ENCODE measurements at regions not wholly inside any gene's neighbourhood (a gene's known extent, or its start where the extent isn't known, plus 50 kb on each side); places are given as distances from the start of the nearest gene placed in this dataset.

- no peak for DNase-seq (ENCODE audit: low read depth)
These were observed 133.8 kb upstream of the NT5C1B start for GRCh38 chr2:18723219-18723618.

DNA sequence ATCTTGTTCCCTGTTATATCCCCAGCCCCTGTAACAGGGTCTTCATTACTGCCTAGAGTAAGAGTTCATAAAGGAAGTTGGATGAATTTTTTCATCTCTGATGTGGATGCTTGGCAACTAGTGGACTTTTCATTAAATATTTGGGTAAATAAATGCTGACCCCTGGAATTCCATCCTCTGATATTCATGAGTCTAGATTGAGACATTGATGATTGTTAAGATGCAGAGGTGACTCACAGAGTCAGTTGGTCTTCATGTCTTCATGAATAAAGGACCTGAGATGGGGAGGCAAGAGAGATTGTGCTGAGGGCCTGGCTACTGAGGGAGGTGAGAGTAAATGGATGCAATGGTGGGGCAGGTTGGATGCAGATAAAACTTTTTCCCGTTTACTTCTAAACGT, 132.7 kb upstream of the NT5C1B start:
- DNase-seq (ENCODE audit: low read depth): no peak

GRCh38 chr2:18721038-18721922, 131.9 kb upstream of the NT5C1B start:
- no peak for DNase-seq (ENCODE audit: low read depth)

GRCh38 chr2:18719978-18720775, 130.8 kb upstream of the NT5C1B start:
- DNase-seq (ENCODE audit: low read depth): no peak

DNA sequence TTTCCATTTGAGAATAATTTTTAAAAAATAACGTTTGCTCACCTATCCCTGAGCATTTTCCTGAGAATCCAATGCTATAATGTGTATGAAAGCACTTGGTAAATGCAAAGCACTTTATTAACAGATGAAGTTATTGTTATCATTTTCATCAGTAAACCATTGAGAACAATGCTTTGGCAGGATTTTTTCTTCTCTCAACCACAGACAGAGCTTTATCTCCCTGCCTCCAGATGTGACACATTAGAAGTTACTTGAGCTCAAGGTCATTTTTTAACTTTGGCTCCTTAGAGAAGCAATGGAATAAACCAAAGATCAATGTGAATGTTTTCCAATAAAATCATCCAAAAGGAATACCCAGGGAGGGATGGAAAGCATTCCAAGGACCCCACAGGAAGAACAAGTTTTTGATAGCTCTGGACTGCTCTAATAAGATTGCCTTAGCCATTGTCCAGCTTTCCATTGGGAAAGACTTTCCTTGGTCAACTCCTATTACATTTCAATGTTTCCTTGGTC, 118.9 kb upstream of the NT5C1B start:
- DNase-seq (ENCODE audit: low read depth): no peak

- DNase-seq (ENCODE audit: low read depth): no peak
These were observed 116.6 kb upstream of the NT5C1B start for GRCh38 chr2:18706001-18706400.

DNA sequence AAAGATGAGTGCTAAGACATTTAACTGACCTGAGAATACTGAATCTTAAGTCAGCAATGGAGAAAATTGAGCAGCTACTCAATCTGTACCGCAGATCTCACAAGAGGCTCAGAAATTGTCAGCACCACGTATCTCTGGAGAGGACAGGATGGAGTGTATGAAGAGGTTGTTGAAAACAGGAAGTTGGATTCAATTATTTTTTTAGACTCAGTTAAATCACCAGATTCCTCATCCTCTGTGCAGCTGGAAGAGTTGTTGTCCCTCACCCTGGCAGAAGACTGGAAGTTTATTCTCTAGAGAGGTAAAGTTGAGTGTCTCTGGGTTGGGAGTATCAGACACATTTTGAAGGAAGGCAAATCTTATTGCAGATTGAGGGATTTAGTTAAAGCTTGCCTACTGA, 114.9 kb upstream of the NT5C1B start:
- DNase-seq (ENCODE audit: low read depth): no peak

- no peak for DNase-seq (ENCODE audit: low read depth)
These were observed 114.2 kb upstream of the NT5C1B start for GRCh38 chr2:18703555-18703954.

- no peak for DNase-seq (ENCODE audit: low read depth)
These were observed 112.6 kb upstream of the NT5C1B start for GRCh38 chr2:18701981-18702380.

GRCh38 chr2:18701546-18701945, 112.2 kb upstream of the NT5C1B start:
- DNase-seq (ENCODE audit: low read depth): no peak

DNA sequence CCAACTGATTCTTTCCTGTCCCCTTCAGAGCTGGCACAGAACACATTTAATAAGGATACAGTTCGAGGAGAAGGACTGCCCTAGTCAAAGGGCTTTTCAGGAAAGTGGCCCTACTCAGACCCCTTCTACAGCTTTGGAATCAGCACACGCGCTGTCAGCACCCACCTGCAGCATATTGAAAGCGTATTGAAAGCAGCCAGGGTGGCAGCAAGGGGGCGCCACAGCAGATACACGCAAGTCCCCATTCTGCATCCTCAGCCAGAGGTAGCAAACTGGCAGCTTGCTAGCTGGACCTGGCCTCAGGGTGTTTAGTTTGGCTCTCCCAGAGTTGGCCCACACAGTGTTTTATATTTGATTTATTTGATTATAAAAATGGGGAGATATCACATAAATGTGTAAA, 101.0 kb upstream of the NT5C1B start:
- no peak for DNase-seq (ENCODE audit: low read depth)

- DNase-seq (ENCODE audit: low read depth): no peak
These were observed 95.1 kb upstream of the NT5C1B start for GRCh38 chr2:18684206-18685038.

DNA sequence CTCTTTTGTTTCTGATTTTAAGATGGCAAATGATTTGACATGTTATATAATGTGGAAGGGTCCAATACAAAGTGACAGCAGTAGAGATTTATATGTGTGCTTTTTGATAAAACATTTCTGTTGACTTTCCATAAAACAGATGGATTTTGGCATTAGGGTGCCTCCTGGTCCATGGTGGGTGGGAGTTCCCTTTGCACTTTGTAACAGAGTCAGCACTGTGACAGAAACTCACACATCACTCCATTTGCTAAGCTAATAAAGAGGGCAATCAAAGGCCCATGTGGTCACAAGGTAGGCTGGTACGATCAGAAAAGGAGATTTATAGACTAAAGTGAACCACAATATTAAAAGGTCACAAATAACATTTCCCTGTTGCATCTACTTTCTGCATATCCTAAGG, 93.3 kb upstream of the NT5C1B start:
- no peak for DNase-seq (ENCODE audit: low read depth)

GRCh38 chr2:18677280-18677679, 87.9 kb upstream of the NT5C1B start:
- no peak for DNase-seq (ENCODE audit: low read depth)

- no peak for DNase-seq (ENCODE audit: low read depth)
These were observed 84.9 kb upstream of the NT5C1B start for GRCh38 chr2:18674309-18674708.

- DNase-seq (ENCODE audit: low read depth): no peak
These were observed 82.0 kb upstream of the NT5C1B start for GRCh38 chr2:18671363-18671762.

DNA sequence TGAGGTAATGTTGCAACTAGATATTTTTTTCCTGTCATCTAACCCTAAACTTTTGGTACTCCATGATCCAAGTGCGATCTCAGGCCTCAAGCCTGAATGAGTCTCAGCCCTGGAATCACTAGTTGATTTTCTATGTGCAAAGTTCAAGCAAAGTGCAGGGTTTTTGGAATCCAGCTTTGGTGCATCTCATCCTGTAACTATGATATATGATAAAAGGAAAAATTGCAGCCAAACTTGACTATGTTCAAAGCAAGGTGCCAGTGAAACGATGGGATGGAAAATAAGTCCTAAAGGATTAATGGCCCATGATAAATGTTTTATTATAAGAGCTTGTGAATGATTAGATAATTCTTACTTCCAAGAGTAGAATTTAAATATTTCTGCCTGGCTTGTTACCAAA, 78.9 kb upstream of the NT5C1B start:
- DNase-seq (ENCODE audit: low read depth): no peak

DNA sequence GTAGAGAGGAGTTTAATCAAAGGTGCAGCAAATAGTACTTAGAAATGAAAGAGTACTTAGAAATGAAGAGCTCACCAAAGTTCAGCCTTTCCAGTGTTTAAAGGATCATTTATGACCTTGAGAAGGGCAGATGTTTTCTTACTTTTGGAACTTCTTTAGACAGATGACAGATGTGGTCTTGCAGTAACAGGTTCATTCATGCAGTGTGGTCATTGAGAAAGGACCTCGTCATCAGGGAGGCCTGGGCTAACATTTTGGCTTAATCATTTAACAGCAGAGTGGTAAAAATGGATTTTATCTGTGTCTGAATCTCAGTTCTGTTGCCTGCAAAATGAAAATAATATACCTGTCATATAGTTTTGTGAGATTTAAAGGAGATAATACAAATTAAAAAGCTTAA, 75.1 kb upstream of the NT5C1B start:
- DNase-seq (ENCODE audit: low read depth): no peak

DNA sequence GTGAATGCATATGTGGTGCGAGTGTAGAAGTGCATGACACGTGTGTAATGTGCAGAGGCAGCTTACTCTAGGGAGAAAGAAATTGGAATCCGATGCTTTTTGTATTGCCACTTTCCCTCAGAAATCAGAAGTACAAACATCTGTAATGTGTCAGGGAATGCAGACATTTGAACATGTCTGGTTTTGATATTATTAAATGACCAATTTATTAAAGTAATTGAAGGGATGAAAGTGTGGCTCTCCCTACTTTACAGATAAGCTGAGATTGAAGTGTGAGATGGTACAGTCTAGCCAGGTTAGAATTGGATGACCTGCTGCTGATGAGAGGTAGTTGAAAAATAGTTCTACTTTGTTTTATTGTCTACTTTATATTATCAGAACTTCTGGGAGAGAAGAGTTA, 74.5 kb upstream of the NT5C1B start:
- no peak for DNase-seq (ENCODE audit: low read depth)

GRCh38 chr2:18662689-18663088, 73.3 kb upstream of the NT5C1B start:
- DNase-seq (ENCODE audit: low read depth): no peak

- DNase-seq (ENCODE audit: low read depth): no peak
These were observed 70.5 kb upstream of the NT5C1B start for GRCh38 chr2:18659915-18660314.

GRCh38 chr2:18656048-18656447, 66.7 kb upstream of the NT5C1B start:
- no peak for DNase-seq (ENCODE audit: low read depth)
